A673 (cell line): ENCODE measurements at regions not wholly inside any gene's neighbourhood (a gene's known extent, or its start where the extent isn't known, plus 50 kb on each side); places are given as distances from the start of the nearest gene placed in this dataset.

Experiments used
- CTCF ChIP-seq: fragments of 300-800, 200-600 bp; sonication (generic); conservative IDR thresholded peaks from 2 replicates; pipeline ENCODE4 v1.5.1; 2017; ENCODE audit warnings: low read depth, mild to moderate bottlenecking, antibody characterized with exemption, low read length, moderate library complexity, mixed read lengths
- EZH2 ChIP-seq: fragments of 200-600 bp; sonication (generic); IDR thresholded peaks from 2 replicates; pipeline ENCODE4 v1.6.1; 2017; ENCODE audit warnings: borderline replicate concordance, low read depth, mild to moderate bottlenecking, mixed read lengths, antibody characterized with exemption, low read length; ENCODE audit not compliant: poor library complexity, severe bottlenecking

DNA sequence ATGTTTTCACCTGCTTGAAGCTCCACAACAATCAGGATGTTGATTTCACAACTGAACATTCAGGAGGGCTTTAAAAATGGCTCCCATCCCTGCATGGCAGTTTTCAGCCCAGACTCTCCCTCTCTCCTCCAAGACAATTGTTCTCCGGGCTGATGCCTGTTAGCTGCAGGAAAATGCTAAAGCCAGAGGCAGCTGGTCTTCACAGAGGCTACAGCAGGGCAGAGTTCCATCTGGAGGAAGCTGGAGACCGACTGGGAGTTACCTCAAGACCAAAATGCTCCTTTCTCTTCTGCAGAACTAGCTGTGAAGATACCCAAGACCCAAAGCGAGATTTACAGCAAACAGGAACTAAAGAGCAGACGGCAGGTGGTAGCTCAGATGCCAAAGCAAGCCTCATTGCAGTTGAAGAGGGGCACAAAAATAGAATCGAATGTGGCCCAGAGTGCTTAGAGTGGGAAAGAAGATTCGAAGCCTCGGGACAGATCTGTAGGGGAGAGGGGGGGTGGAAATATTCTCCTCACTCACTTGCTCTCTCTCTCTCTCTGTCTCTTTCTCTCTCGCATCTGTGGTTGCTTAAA lies 423.6 kb downstream of the ZNF521 start:
- TF ChIP-seq CTCF (no peak), EZH2 (no peak)
